ENCODE measurements at regions not wholly inside any gene's neighbourhood (a gene's known extent, or its start where the extent isn't known, plus 50 kb on each side); places are given as distances from the start of the nearest gene placed in this dataset.
"Not testable (repeated sequence)": the region's sequence is repeated elsewhere in the genome, so short reads cannot be mapped to it uniquely, and the experiment has no call there.

- DNase-seq, result no peak
These were observed 250.8 kb downstream of the FOXD2 start for GRCh38 chr1:47688461-47689296.

DNA sequence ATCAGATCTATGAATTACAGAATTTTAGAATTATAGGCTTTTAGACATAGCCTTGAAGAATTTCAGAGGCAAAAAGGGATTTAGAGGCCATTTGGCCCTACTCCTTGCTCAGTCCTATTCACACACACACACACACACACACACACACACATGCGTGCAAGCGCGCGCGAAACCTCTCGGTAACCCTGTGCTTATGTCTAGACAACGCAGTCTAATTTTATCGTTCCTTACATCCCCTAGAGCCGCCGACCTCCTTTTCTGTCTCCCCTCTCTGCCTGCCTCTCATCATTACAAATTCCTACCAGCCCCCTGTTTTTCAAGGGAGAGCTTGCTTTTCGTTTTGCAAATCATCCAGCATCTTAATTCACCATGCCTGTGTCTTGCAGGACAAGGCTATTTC, 252.1 kb downstream of the FOXD2 start:
- no peak for DNase-seq

DNA sequence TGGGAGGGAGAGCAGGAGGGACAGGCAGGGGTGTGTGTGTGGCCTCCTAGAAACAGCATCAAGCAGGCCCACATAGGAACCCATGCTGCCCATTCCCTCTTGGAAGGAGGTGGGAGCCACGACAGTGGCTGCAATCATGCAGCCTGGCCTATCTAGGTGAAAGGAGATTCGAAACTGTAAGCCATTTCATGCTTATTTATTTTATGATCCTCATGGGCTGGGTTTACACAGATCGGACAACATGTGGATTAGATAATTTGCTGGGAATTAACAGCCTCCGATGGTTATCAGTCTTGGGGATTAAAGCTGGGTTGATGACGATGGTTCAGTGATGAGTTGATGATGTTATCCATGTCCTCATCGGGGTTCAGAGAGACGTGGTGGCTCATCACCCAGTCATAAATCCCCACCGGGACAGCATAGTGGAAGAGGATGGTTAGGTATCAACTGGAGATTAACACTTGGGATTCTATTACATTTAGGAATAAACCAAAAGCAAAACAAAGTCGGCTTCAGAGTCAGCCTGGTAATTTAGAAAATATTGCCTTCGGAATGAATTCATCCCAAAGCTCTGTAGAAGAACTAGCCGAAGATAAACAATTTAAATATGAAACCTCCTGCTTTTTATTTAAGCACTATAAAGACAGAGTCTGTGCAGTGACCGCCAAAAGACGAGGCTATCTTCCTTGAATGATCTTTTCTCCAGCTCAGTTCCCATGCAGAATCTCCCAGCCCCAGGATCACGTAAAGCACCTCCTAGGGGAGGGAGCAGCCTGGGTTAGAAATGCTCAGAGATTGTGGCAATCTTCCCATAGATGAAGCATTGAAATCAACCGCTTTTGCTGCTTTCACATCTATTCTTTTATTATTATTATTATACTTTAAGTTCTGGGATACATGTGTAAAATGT, 252.8 kb downstream of the FOXD2 start:
- no peak for DNase-seq

DNA sequence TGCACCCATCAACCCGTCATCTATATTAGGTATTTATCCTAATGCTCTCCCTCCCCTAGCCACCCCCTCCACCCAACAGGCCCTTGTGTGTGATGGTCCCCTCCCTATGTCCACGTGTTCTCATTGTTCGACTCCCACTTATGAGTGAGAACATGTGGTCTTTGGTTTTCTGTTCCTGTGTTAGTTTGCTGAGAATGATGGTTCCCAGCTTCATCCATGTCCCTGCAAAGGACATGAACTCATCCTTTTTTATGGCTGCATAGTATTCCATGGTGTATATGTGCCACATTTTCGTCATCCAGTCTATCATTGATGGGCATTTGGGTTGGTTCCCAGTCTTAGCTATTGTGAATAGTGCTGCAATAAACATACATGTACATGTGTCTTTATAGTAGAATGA, 253.4 kb downstream of the FOXD2 start:
- not testable (repeated sequence) for DNase-seq

DNA sequence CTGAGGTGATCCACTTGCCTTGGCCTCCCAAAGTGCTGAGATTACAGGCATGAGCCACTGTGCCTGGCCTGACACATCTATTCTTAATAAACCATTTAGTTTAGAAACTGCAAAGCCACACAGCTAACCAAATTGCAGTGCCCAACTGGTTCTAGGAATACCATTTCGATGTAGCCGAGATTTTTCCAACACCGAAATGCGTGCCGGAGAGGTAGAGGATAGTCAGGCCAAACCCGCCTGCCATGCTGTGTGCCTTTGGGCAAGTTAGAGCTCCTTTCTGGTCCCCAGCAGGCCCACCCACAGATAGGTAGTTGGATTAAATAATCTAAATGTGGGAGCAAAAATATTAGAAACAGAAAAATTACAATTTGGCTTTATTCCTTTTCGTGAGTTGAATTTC, 254.4 kb downstream of the FOXD2 start:
- no peak for DNase-seq

GRCh38 chr1:47693115-47693514, 255.3 kb downstream of the FOXD2 start:
- DNase-seq, result no peak

- no peak for DNase-seq
These were observed 256.4 kb downstream of the FOXD2 start for GRCh38 chr1:47694011-47694890.

- no peak for DNase-seq
These were observed 258.5 kb downstream of the FOXD2 start for GRCh38 chr1:47696404-47696736.

GRCh38 chr1:47696737-47697441, 259.0 kb downstream of the FOXD2 start:
- no peak for DNase-seq

GRCh38 chr1:47697616-47698335, 259.9 kb downstream of the FOXD2 start:
- no peak for DNase-seq

GRCh38 chr1:47699492-47700235, 261.8 kb downstream of the FOXD2 start:
- DNase-seq, result no peak

DNA sequence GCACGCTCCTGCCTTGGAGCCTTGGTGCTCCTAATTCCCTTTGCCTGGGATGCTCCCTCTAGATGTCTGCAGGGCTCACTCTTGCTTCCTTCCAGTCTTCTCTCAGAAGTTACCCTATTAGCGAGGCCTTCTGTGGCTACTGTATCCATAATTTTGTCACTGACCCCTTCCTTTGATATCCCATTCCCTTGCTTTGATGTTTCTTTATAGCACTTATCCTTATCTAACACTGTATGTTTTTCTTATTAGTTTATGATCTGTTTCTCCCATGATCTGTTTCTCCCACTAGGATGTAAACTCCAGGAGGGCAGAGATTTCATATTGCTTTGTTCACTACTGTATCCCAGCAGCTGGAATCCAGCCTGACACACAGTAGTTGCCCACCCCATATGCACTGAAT, 263.4 kb downstream of the FOXD2 start:
- no peak for DNase-seq

GRCh38 chr1:47701741-47702515, 264.1 kb downstream of the FOXD2 start:
- DNase-seq, result no peak

GRCh38 chr1:47703156-47703825, 265.4 kb downstream of the FOXD2 start:
- no peak for DNase-seq

- no peak for DNase-seq
These were observed 266.2 kb downstream of the FOXD2 start for GRCh38 chr1:47703981-47704596.

GRCh38 chr1:47705517-47706130, 267.8 kb downstream of the FOXD2 start:
- no peak for DNase-seq

- no peak for DNase-seq
These were observed 269.7 kb downstream of the FOXD2 start for GRCh38 chr1:47707503-47707902.

GRCh38 chr1:47708019-47708535, 270.2 kb downstream of the FOXD2 start:
- DNase-seq, result no peak

Measured in activated CD4-positive, alpha-beta T cell treated with anti-CD3 and anti-CD28 coated beads, Interleukin-2, Interleukin-6, amounts not matched to agents 100 ng/mL and 50 ng/mL, durations not matched to agents 16 hours and 8 hours (primary cell).